ENCODE measurements at regions not wholly inside any gene's neighbourhood (a gene's known extent, or its start where the extent isn't known, plus 50 kb on each side); places are given as distances from the start of the nearest gene placed in this dataset.

GRCh38 chr2:56450772-56451171 lies 267.0 kb downstream of the CCDC85A start:
- peaks cover 0 to 18% (median 10%) of the 10 kb centered on the region in 3 experiments; a peak in 5 of 7 replicates for H3K36me3 Mint-ChIP-seq (ENCODE audit: insufficient read depth in 1 of 3, low read depth in 3 of 3)
- Histone ChIP-seq H3K27ac (ENCODE audit: insufficient read length, low read depth, low read length) (no peak overlapping the region), H2BK5ac (ENCODE audit: insufficient read length, low read length) (no peak overlapping the region), H3K9ac (ENCODE audit: extremely low read depth, insufficient read length, low read length) (no peak overlapping the region), H2BK120ac (ENCODE audit: low read depth, low read length, poor library complexity, severe bottlenecking) (no peak overlapping the region), H3K9me3 (ENCODE audit: control insufficient read depth, low read depth, low read length) (no peaks in the 10 kb centered on the region), H3K79me1 (ENCODE audit: insufficient read depth, low read depth, low read length, poor library complexity, severe bottlenecking) (no peaks in the 10 kb centered on the region), H3T11ph (ENCODE audit: low read length) (no peak overlapping the region), H3K27me3 (ENCODE audit: insufficient read depth, low read length) (no peaks in the 10 kb centered on the region), H3K23ac (ENCODE audit: insufficient read length, low read depth, low read length) (no peak overlapping the region), H3K14ac (ENCODE audit: insufficient read depth, low read length) (no peak overlapping the region), H4K20me1 (ENCODE audit: control insufficient read depth, insufficient read depth, insufficient read length) (no peaks in the 10 kb centered on the region), H3K18ac (ENCODE audit: insufficient read length, low read depth, low read length) (no peak overlapping the region), H3K23me2 (ENCODE audit: insufficient read length, low read depth, low read length, poor library complexity, severe bottlenecking) (no peaks in the 10 kb centered on the region), H3K4me1 (ENCODE audit: insufficient read depth, low read length) (peaks cover 6% of the 10 kb centered on the region), H3K4me2 (ENCODE audit: insufficient read depth, insufficient read length, low read length) (no peak overlapping the region), H2BK20ac (ENCODE audit: low read depth, low read length, poor library complexity, severe bottlenecking) (no peak overlapping the region), H2AK5ac (ENCODE audit: insufficient read length, low read length) (no peak overlapping the region), H4K91ac (ENCODE audit: insufficient read length, low read depth, low read length) (no peak overlapping the region), H2BK15ac (ENCODE audit: low read depth, low read length) (no peak overlapping the region), H3K56ac (ENCODE audit: insufficient read length, low read depth, low read length) (no peak overlapping the region), H4K5ac (ENCODE audit: insufficient read length, low read depth, low read length) (no peak overlapping the region), H3K4ac (ENCODE audit: low read depth, low read length) (no peak overlapping the region), H2BK12ac (ENCODE audit: insufficient read length, low read depth, low read length) (no peak overlapping the region), H3K79me2 (ENCODE audit: insufficient read depth, low read length) (no peaks in the 10 kb centered on the region), H4K8ac (replicated peaks; ENCODE audit: insufficient read length, low read depth, low read length) (no peak overlapping the region), H2AFZ (ENCODE audit: low read length) (no peak overlapping the region)
- H3K4me1 Mint-ChIP-seq: peaks cover 28 to 30% of the 10 kb centered on the region in 2 experiments
- H3K27ac Mint-ChIP-seq: no peak overlapping the region
- H3K27me3 Mint-ChIP-seq (ENCODE audit: low read depth): no peaks in the 10 kb centered on the region
- H3K9me3 Mint-ChIP-seq: peaks cover 13 to 18% of the 10 kb centered on the region in 2 experiments; a peak in 4 of 5 replicates
- no peak for TF ChIP-seq CTCF (conservative IDR thresholded peaks at IDR 0.05)
- no peak for DNase-seq
- H3K4me3 Mint-ChIP-seq: no peak overlapping the region

Data from H9 (cell line).